H9 (cell line): ENCODE measurements at regions not wholly inside any gene's neighbourhood (a gene's known extent, or its start where the extent isn't known, plus 50 kb on each side); places are given as distances from the start of the nearest gene placed in this dataset.

Experiments used
- DNase-seq: peaks from one replicate; pipeline ENCODE4 v3.0.0-alpha.2; 2017
- H2AFZ ChIP-seq: one replicate; pipeline ENCODE4 v1.6.1; 2013; ENCODE audit warnings: mild to moderate bottlenecking, low read length, control low read depth, moderate library complexity
- H2AK5ac ChIP-seq: 2 replicates; pipeline ENCODE4 v1.6.1; 2013; ENCODE audit warnings: low read length, control low read depth, mixed read lengths; ENCODE audit not compliant: insufficient read length
- H2BK120ac ChIP-seq: one replicate; pipeline ENCODE4 v1.6.1; 2013; ENCODE audit warnings: low read depth, mild to moderate bottlenecking, low read length, control low read depth, inconsistent platforms; ENCODE audit not compliant: poor library complexity, severe bottlenecking
- H2BK12ac ChIP-seq: 2 replicates; pipeline ENCODE4 v1.6.1; 2013; ENCODE audit warnings: low read length, control low read depth, mixed read lengths, low read depth; ENCODE audit not compliant: insufficient read length
- H2BK15ac ChIP-seq: 2 replicates; pipeline ENCODE4 v1.6.1; 2013; ENCODE audit warnings: low read depth, low read length, control low read depth
- H2BK20ac ChIP-seq: one replicate; pipeline ENCODE4 v1.6.1; 2013; ENCODE audit warnings: low read depth, mild to moderate bottlenecking, low read length, control low read depth, inconsistent platforms; ENCODE audit not compliant: poor library complexity, severe bottlenecking
- H2BK5ac ChIP-seq: 2 replicates; pipeline ENCODE4 v1.6.1; 2013; ENCODE audit warnings: low read length, control low read depth, mixed read lengths; ENCODE audit not compliant: insufficient read length
- H3K14ac ChIP-seq: 2 replicates; pipeline ENCODE4 v1.6.1; 2013; ENCODE audit warnings: low read length, control low read depth; ENCODE audit not compliant: insufficient read depth
- H3K18ac ChIP-seq: 2 replicates; pipeline ENCODE4 v1.6.1; 2013; ENCODE audit warnings: low read depth, mild to moderate bottlenecking, mixed read lengths, low read length, control low read depth; ENCODE audit not compliant: insufficient read length
- H3K23ac ChIP-seq: 2 replicates; pipeline ENCODE4 v1.6.1; 2013; ENCODE audit warnings: low read length, control low read depth, mixed read lengths, low read depth; ENCODE audit not compliant: insufficient read length
- H3K23me2 ChIP-seq: 2 replicates; pipeline ENCODE4 v1.6.1; 2013; ENCODE audit warnings: low read depth, mild to moderate bottlenecking, mixed read lengths, low read length, control low read depth; ENCODE audit not compliant: insufficient read length, poor library complexity, severe bottlenecking
- H3K27ac ChIP-seq: 2 replicates; pipeline ENCODE4 v1.5.1; 2013; ENCODE audit warnings: low read length, control low read depth, mixed read lengths, low read depth; ENCODE audit not compliant: insufficient read length
- H3K27me3 ChIP-seq: 2 replicates; pipeline ENCODE4 v1.6.1; 2013; ENCODE audit warnings: low read length, control low read depth, inconsistent platforms; ENCODE audit not compliant: insufficient read depth
- H3K4ac ChIP-seq: 2 replicates; pipeline ENCODE4 v1.6.1; 2013; ENCODE audit warnings: low read depth, mild to moderate bottlenecking, control low read depth, inconsistent platforms, low read length, moderate library complexity
- H3K4me1 ChIP-seq: 2 replicates; pipeline ENCODE4 v1.6.1; 2013; ENCODE audit warnings: low read length, control low read depth, inconsistent platforms; ENCODE audit not compliant: insufficient read depth
- H3K4me2 ChIP-seq: 2 replicates; pipeline ENCODE4 v1.6.1; 2013; ENCODE audit warnings: low read length, control low read depth, mixed read lengths; ENCODE audit not compliant: insufficient read length, insufficient read depth
- H3K56ac ChIP-seq: 2 replicates; pipeline ENCODE4 v1.6.1; 2013; ENCODE audit warnings: low read depth, mild to moderate bottlenecking, mixed read lengths, low read length, control low read depth; ENCODE audit not compliant: insufficient read length
- H3K79me1 ChIP-seq: 2 replicates; pipeline ENCODE4 v1.6.1; 2013; ENCODE audit warnings: low read depth, mild to moderate bottlenecking, moderate library complexity, low read length, control low read depth, inconsistent platforms; ENCODE audit not compliant: insufficient read depth, poor library complexity, severe bottlenecking
- H3K79me2 ChIP-seq: 2 replicates; pipeline ENCODE4 v1.6.1; 2013; ENCODE audit warnings: low read length, control low read depth, inconsistent platforms; ENCODE audit not compliant: insufficient read depth
- H3K9ac ChIP-seq: 2 replicates; pipeline ENCODE4 v1.6.1; 2013; ENCODE audit warnings: low read length, control low read depth, mixed read lengths; ENCODE audit not compliant: insufficient read length; ENCODE audit errors: extremely low read depth
- H3K9me3 ChIP-seq: one replicate; pipeline ENCODE4 v1.6.1; 2013; ENCODE audit warnings: low read depth, low read length, inconsistent platforms; ENCODE audit not compliant: control insufficient read depth
- H3T11ph ChIP-seq: one replicate; pipeline ENCODE4 v1.6.1; 2013; ENCODE audit warnings: mild to moderate bottlenecking, low read length, control low read depth, inconsistent platforms
- H4K20me1 ChIP-seq: one replicate; pipeline ENCODE4 v1.6.1; 2013; ENCODE audit not compliant: control insufficient read depth, insufficient read length, insufficient read depth
- H4K5ac ChIP-seq: 2 replicates; pipeline ENCODE4 v1.6.1; 2013; ENCODE audit warnings: low read depth, mild to moderate bottlenecking, mixed read lengths, low read length, control low read depth; ENCODE audit not compliant: insufficient read length
- H4K8ac ChIP-seq: replicated peaks from 2 replicates; pipeline ENCODE4 v1.6.1; 2013; ENCODE audit warnings: low read length, control low read depth, mixed read lengths, low read depth; ENCODE audit not compliant: insufficient read length
- H4K91ac ChIP-seq: 2 replicates; pipeline ENCODE4 v1.6.1; 2013; ENCODE audit warnings: low read depth, mild to moderate bottlenecking, moderate library complexity, mixed read lengths, low read length, control low read depth; ENCODE audit not compliant: insufficient read length
- H3K27ac Mint-ChIP-seq, 3 experiments: 2 replicates in 2 of 3; 3 replicates in 1 of 3; pipeline ENCODE4 v1.8.0; 2020 to 2021; ENCODE audit warnings: mixed read lengths in 3 of 3, mild to moderate bottlenecking in 1 of 3, moderate library complexity in 1 of 3
- H3K27me3 Mint-ChIP-seq: 2 replicates; pipeline ENCODE4 v1.8.0; 2021; ENCODE audit warnings: low read depth, mild to moderate bottlenecking, moderate library complexity, mixed read lengths
- H3K36me3 Mint-ChIP-seq, 3 experiments: 2 replicates in 2 of 3; 3 replicates in 1 of 3; pipeline ENCODE4 v1.8.0; 2020 to 2021; ENCODE audit warnings: low read depth in 3 of 3, mixed read lengths in 3 of 3; ENCODE audit not compliant: insufficient read depth in 1 of 3
- H3K4me1 Mint-ChIP-seq, 2 experiments: 2 replicates each; pipeline ENCODE4 v1.8.0; 2020; ENCODE audit warnings: mixed read lengths in 2 of 2
- H3K4me3 Mint-ChIP-seq, 2 experiments: 2 replicates in 1 of 2; 3 replicates in 1 of 2; pipeline ENCODE4 v1.8.0; 2020 to 2021; ENCODE audit warnings: mild to moderate bottlenecking in 2 of 2, mixed read lengths in 2 of 2, moderate library complexity in 1 of 2
- H3K9me3 Mint-ChIP-seq, 2 experiments: 2 replicates in 1 of 2; 3 replicates in 1 of 2; pipeline ENCODE4 v1.8.0; 2020; ENCODE audit warnings: mild to moderate bottlenecking in 2 of 2, mixed read lengths in 2 of 2, moderate library complexity in 1 of 2
- CTCF ChIP-seq: fragments of 200-600 bp; sonication (generic); conservative IDR thresholded peaks from 3 replicates; pipeline ENCODE4 v1.8.0; 2021; ENCODE audit warnings: antibody characterized with exemption, mild to moderate bottlenecking

- H3K23ac ChIP-seq, result no peak overlapping the region
- H3K23me2 ChIP-seq, result no peaks in the 10 kb centered on the region
- no peaks in the 10 kb centered on the region for H3K79me1 ChIP-seq
- H3K27me3 Mint-ChIP-seq, result no peaks in the 10 kb centered on the region
- H2BK15ac ChIP-seq, result no peak overlapping the region
- H2BK12ac ChIP-seq, result no peak overlapping the region
- no peaks in the 10 kb centered on the region for H4K20me1 ChIP-seq
- no peaks in the 10 kb centered on the region for H3K4me1 Mint-ChIP-seq
- no peak overlapping the region for H2BK20ac ChIP-seq
- H3K4ac ChIP-seq, result no peak overlapping the region
- no peak overlapping the region for H3K14ac ChIP-seq
- H3K9ac ChIP-seq, result no peak overlapping the region
- H3K9me3 Mint-ChIP-seq, result no peaks in the 10 kb centered on the region; a peak in 2 of 5 replicates
- no peak for TF ChIP-seq CTCF
- H3T11ph ChIP-seq, result no peak overlapping the region
- DNase-seq, result no peak
- H3K4me3 Mint-ChIP-seq, result no peak overlapping the region; a peak in 1 of 5 replicates
- H2AK5ac ChIP-seq, result no peak overlapping the region
- H3K27ac ChIP-seq, result no peak overlapping the region
- no peak overlapping the region for H4K91ac ChIP-seq
- no peaks in the 10 kb centered on the region for H3K9me3 ChIP-seq
- H3K4me1 ChIP-seq, result no peaks in the 10 kb centered on the region
- H3K36me3 Mint-ChIP-seq, result peaks cover 0 to 4% (median 0%) of the 10 kb centered on the region in 3 experiments; a peak in 1 of 7 replicates
- H2AFZ ChIP-seq, result no peak overlapping the region
- H4K8ac ChIP-seq, result no peak overlapping the region
- no peaks in the 10 kb centered on the region for H3K79me2 ChIP-seq
- H3K18ac ChIP-seq, result no peak overlapping the region
- no peaks in the 10 kb centered on the region for H3K27me3 ChIP-seq
- no peak overlapping the region for H3K4me2 ChIP-seq
- peak overlapping the region in 1 of 3 experiments; percentile 8; a peak in 1 of 7 replicates for H3K27ac Mint-ChIP-seq
- no peak overlapping the region for H2BK5ac ChIP-seq
- H2BK120ac ChIP-seq, result no peak overlapping the region
- no peak overlapping the region for H4K5ac ChIP-seq
- no peak overlapping the region for H3K56ac ChIP-seq
Measured at GRCh38 chr13:80955501-80955900, 614.6 kb upstream of the SPRY2 start.
